GM19239 (cell line): ENCODE measurements at regions not wholly inside any gene's neighbourhood (a gene's known extent, or its start where the extent isn't known, plus 50 kb on each side); places are given as distances from the start of the nearest gene placed in this dataset.
"Not testable (repeated sequence)": the region's sequence is repeated elsewhere in the genome, so short reads cannot be mapped to it uniquely, and the experiment has no call there.

Experiments
- DNase-seq: peaks from one replicate; pipeline ENCODE4 v3.0.0; 2011; ENCODE audit warnings: low spot score; ENCODE audit not compliant: insufficient read length
- FAIRE-seq: peaks from 2 replicates; lab custom pipeline; 2011; peaks lifted over from hg19 to GRCh38; lab: Jason Lieb, UNC

- no peak for FAIRE-seq
Measured at GRCh38 chr5:57066924-57067596, 106.8 kb upstream of the GPBP1 start.

GRCh38 chr5:57067597-57067924 lies 106.3 kb upstream of the GPBP1 start:
- no peak for FAIRE-seq
- DNase-seq: no peak

More at GRCh38 chr5:57066924-57067596, 106.8 kb upstream of the GPBP1 start:
- DNase-seq: no peak

GRCh38 chr5:57069115-57069835 lies 104.6 kb upstream of the GPBP1 start:
- DNase-seq: no peak
- FAIRE-seq: no peak

GRCh38 chr5:57072218-57072892 lies 101.5 kb upstream of the GPBP1 start:
- FAIRE-seq (no peak), DNase-seq (no peak)

- DNase-seq (no peak), FAIRE-seq (no peak)
Measured at GRCh38 chr5:57082441-57083067, 91.3 kb upstream of the GPBP1 start.

GRCh38 chr5:57085306-57086081 lies 88.4 kb upstream of the GPBP1 start:
- FAIRE-seq (no peak), DNase-seq (no peak)

GRCh38 chr5:57087947-57088346 lies 85.9 kb upstream of the GPBP1 start:
- FAIRE-seq, DNase-seq: not testable (repeated sequence)

GRCh38 chr5:57094753-57095683 lies 78.8 kb upstream of the GPBP1 start:
- FAIRE-seq (no peak), DNase-seq (no peak)

- no peak for FAIRE-seq
- DNase-seq: no peak
Measured at GRCh38 chr5:57097526-57097925, 76.3 kb upstream of the GPBP1 start.

- FAIRE-seq: no peak
Measured at GRCh38 chr5:57102189-57102904, 71.5 kb upstream of the GPBP1 start.

GRCh38 chr5:57102905-57103255 lies 71.0 kb upstream of the GPBP1 start:
- DNase-seq: no peak
- no peak for FAIRE-seq

More at GRCh38 chr5:57102189-57102904, 71.5 kb upstream of the GPBP1 start:
- no peak for DNase-seq

- DNase-seq: no peak
- FAIRE-seq: no peak
Measured at GRCh38 chr5:57103317-57103907, 70.4 kb upstream of the GPBP1 start.

GRCh38 chr5:57106661-57107060 lies 67.2 kb upstream of the GPBP1 start:
- FAIRE-seq: no peak

GRCh38 chr5:57111993-57112392 lies 61.9 kb upstream of the GPBP1 start:
- no peak for DNase-seq
- FAIRE-seq: no peak

More at GRCh38 chr5:57106661-57107060, 67.2 kb upstream of the GPBP1 start:
- no peak for DNase-seq

- FAIRE-seq: no peak
Measured at GRCh38 chr5:57113481-57113880, 60.4 kb upstream of the GPBP1 start.

GRCh38 chr5:57117596-57117995 lies 56.3 kb upstream of the GPBP1 start:
- FAIRE-seq (no peak), DNase-seq (no peak)

More at GRCh38 chr5:57113481-57113880, 60.4 kb upstream of the GPBP1 start:
- no peak for DNase-seq

- no peak for DNase-seq
- no peak for FAIRE-seq
Measured at GRCh38 chr5:57119031-57119430, 54.8 kb upstream of the GPBP1 start.

GRCh38 chr5:57124014-57124413 lies 49.8 kb upstream of the GPBP1 start:
- DNase-seq: no peak
- no peak for FAIRE-seq
